HG02571 (cell line): ENCODE measurements at regions not wholly inside any gene's neighbourhood (a gene's known extent, or its start where the extent isn't known, plus 50 kb on each side); places are given as distances from the start of the nearest gene placed in this dataset.
A peak's percentile ranks its signal among the peaks of the same experiment; 100 is the strongest.

Experiments used
- ATAC-seq: cut with Tn5 transposase; IDR thresholded peaks from one replicate; pipeline ENCODE4 v1.9.1; 2021; ENCODE audit warnings: mild to moderate bottlenecking, moderate library complexity; ENCODE audit not compliant: unreplicated experiment

DNA sequence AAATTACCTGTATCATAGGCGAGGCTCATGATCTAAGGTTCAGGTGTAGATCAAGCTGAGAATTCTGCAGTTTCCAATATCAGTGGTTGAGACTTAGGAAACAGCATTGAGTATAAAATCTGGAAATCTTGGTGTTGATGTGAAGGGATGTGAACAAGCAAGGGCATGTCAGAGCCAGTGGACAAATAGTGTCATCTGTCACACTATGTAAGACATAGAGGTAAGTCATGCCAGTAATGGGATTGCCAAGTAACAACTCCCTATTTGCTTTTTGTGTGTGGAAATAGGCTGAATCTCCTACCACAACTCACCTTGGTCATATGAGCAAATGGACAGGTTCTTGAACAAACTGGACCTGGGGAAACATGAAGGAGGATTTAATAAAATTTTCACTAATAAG, 334.5 kb upstream of the EMCN start:
- ATAC-seq: no peak

DNA sequence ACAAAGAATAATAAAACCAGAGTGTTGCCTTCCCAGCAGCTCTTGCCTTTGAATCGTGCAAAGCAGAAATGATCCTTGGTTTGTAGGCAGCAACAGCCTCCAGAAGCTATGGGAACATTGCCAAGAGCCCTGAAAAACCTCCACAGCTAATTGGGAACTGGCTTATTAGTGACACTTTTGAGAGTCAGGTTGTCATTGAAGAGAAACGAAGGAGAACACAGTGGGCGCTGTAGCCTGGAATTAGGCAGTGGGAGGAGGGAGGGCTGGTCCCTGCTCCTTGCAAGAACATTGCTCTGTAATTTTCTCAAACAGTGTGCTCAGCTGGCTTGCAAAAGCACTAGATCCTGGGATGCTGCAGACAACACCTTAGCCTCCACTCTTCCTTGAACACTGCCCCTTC, 331.5 kb upstream of the EMCN start:
- ATAC-seq: no peak

DNA sequence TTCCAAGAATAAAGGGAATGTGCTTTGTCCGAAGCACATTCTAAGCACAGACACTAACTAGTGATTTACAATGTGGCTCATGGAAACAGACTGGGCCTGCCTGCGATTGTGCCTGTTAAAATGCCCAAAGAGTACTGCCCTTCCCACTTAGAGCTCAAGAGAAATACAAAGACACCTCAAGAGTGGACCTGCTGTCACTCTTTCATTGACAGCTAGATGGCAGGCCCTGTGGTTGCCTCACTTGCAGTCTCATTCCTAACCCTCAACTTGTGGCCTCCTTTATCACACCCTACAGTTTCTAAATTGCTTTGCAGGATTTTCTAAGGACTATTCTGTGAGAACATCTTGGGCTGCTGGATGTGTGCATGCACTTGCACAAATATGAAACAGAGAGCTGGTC, 331.0 kb upstream of the EMCN start:
- ATAC-seq: peak; percentile 59

DNA sequence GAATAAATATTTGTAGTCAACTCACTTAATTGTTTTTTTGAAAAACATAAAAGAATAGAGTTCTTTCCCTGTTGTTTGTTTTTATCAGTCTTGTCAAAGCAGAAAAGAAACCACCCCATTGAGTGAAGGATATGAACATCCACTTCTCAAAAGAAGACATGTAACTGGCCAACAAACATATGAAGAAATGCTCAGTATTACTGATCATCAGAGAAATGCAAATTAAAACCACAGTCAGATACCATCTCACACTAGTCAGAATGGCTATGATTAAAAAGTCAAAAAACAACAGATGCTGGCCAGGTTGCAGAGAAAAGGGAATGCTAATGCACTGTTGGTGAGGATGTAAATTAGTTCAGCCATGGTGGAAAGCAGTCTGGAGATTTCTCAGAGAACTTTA, 326.1 kb upstream of the EMCN start:
- ATAC-seq: peak; percentile 72

DNA sequence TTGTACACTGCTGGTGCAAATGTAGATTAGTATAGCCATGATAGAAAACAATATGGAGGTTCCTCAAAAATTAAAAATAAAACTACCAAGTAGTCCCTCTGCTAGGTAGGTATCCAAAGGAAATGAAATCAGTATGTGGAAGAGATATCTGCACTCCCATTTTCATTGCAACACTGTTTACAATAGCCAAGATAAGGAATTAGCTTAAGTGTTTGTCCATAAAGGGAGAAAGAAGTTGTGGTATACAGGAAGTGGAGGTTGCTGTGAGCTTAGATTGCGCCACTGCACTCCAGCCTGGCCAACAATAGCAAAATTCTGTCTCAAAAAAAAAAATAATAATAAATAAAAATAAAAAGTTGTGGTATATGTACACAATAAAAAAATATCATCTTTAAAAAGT, 325.0 kb upstream of the EMCN start:
- no peak for ATAC-seq

DNA sequence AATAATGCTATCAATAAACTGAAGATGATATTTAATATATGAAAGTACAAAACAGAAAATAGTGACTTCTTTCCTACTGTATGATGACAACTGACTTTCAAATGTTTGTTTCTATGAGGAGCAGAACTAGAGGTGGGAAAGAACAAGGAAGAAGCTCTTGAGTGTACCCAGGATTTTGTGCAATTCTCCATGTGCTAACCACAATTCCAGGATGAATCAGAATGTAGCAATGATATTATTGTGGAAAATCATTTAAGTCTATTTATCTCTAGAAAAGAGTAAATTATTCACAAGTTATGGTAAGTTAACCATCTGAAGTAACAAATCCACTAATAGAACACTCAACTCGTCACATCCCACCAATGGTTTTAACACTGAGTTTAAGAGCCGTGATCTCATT, 324.1 kb upstream of the EMCN start:
- ATAC-seq: no peak

DNA sequence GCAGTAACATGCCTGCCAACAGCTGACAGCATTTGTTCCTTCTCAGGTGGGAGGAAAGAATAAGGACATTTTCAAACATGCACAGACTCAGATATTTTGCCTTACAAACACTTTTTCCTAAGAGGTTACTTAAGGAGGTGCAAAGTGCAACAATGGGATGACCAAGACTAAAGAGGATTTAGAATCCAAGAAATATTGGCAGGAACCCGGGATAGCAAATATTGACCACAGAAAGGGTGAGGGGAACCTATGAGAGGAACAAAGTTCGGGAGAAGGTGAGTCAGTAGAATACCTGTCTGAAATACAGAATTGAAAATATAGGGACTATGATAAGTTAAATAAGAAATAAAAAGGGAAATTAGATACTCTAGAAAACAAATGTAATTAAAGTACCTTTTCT, 321.9 kb upstream of the EMCN start:
- no peak for ATAC-seq

DNA sequence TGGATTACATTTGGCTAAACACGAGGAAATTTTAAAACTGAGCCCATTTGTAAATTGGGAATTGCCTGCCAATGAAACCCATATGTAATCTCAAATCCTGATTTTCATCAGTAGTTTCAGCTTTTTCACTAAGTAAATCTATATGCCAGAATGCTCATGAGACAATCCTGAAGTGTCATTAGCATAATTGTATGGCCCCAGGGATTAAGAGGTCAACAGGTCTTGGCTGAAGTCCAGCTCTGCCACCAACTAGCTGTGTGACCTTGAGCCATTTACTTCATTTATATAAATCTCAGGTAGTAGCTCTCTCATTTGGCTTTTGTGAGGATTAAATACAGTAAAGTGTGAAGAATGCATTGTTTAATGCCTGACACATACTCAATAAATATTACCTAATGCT, 320.5 kb upstream of the EMCN start:
- no peak for ATAC-seq

DNA sequence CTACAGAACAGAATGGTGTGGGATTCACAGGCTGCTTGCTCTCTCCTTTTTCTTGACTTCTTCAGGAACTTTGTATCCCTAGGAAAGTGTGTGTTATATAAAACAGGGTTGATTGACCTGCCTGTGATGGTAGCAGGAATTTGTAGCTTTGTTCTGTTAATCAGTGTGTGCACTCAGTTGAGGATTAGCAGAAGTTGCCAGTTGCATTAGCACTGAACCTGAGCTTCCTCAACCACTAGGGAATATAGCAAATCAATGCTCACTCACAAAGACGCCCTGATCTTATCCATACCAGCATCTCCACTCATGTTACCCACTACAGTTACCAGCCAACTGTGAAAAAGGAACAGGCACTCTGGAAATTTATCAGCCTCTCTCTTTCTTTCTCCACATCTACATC, 319.1 kb upstream of the EMCN start:
- ATAC-seq: no peak

DNA sequence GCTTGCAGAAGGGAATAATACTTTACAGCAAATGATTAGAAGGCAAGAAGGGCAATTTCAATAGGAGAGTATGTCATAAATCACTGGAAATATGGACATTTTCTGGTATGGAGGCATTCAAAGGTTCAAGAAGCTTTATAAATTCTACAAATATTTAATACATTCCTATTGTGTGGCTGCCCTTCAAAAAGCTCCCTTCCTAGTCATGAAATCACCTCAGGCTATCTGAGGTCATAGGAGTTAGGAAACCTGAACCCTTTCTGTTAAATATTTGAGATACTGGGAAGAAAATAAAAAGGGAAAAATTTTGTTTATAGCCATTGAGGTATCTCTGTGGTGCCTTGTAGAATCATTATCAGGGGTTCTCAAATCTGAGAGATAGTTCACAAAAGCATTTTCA, 316.8 kb upstream of the EMCN start:
- ATAC-seq: no peak

DNA sequence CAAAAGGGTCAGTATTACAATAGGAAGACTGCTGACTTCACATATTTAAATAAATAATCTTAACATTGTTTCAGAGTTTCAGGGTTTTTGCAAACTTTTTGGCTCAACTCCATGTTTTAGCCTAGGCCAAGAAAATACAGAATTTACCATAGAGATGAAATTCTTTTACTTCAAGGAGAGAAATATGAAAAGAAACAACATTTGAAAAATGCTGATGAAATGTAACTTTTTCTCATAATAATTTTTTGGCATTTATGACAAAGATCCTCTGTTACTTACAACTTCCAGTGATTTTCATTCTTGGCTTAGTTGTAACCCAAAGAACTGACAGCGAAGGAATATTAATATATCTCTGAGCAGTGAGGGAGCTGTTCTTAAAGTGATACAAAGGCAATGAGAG, 316.1 kb upstream of the EMCN start:
- ATAC-seq: no peak

DNA sequence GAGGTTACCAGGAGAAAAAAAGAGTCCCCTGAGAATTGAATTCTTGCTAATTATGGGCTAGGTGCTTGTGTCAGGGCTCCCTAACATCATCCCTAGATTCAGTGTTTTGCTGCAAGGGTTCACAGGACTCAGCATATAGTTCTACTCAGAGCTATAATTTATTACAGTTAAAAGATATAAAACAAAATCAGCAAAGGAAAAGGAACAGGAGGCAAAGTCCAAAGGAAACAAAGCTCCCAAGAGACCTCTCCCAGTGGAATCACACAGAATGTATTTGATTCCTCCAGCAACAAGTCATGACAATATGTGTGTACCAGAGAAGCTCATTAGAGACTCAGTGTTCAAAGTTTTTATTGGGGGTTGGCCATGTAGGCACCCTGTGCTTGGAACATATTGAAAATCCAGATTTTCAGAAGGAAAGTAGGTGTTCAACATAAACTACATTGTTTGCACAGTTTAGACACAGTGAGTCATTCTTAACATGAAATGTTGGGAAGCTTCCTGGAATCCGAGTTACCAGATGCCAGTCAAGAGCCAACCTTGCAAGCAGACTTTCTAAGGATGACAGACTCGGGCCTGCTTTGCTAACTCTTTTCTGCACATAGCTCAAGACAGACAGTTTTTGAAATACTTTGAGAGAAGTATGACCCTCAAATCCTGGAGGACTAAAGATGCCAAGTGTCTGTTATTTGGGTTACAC, 311.3 kb upstream of the EMCN start:
- ATAC-seq: no peak

DNA sequence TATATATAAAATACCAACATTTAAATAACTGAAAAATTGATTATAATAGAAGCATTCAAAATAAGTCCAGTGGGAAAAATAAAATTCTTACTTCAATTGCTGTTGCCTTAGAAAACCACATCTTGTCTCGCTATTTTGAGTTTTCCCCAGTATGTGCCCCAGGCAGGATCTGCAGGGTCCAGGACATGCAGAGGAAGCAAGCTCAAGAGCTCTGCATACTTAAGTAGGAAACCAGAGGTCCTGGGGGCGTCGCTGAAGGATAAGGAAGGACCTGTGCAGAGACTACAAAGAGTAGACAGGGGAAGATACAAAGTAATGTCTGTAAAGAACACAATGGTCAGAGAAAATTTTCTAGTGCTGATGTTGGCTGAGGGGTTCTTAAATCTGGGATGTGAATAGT, 310.5 kb upstream of the EMCN start:
- no peak for ATAC-seq

DNA sequence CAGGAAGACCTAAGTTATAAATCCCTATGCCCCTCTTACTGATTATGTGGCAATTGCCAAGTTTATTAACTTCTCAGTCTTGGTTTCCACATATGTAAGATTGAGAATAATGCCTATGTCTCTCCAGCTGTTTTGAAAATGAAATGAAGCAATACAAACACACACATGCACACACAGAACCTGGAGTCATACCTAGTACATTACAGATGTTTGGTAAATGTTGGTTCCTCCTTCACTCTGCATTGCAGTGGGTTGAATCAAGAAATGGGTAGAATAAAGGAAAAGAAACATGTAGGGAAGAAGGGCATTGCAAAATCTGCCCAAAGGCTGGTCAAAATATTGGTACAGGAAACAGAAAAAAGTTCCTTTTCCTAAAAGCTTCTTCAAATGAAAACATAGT, 309.9 kb upstream of the EMCN start:
- ATAC-seq: no peak

DNA sequence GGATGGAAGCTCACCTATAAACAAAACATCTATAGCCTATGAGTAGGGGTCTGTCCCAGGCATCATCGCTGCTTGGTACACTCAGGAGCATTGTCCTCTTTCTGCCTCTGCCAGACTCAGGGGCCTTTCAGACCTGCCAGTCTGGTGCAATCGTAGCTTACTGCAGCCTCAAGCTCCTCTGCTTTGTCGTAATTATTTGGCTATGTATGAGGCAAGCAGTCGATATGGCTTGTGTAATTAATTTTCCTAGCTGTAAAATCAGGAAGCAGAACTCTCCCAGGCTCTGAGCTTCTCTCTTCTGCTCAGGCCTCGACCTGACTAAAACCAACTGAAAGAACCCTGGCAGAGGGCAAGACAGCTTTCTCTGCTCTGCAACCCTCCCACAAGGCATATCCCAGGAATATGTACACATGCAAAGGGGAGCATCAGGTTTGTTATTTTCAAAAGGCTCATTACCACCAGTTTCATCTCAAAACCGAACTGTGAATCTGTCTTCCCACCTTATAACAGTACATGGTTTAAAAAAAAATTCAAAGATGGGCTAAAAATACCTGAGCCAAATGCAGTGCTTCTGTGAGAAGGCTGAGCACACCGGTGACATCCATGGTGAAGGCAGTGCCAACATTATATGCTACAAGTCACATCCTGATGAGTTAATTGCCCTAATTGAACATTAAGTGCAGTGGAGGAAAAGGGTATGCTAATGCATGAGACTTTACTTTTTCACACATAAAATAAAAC, 309.2 kb upstream of the EMCN start:
- no peak for ATAC-seq

DNA sequence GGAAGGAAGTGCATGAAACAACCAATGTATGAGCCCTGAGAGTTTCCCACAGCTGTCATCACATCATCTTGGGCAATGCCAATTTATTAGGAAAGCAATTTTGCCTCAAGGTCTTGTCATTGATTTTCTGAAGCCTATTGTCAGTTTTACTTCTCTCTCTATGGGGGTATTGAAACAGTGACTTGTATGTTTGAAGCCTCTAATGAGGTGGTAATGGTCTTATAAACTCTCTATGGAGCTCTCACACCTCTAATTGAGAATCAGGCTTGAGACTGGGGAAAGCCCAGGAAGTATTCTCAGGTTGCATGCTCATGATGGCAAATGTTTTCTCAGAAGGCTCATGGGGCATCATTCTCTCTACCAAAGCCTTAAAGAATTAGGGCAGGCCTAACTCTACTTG, 308.2 kb upstream of the EMCN start:
- no peak for ATAC-seq

DNA sequence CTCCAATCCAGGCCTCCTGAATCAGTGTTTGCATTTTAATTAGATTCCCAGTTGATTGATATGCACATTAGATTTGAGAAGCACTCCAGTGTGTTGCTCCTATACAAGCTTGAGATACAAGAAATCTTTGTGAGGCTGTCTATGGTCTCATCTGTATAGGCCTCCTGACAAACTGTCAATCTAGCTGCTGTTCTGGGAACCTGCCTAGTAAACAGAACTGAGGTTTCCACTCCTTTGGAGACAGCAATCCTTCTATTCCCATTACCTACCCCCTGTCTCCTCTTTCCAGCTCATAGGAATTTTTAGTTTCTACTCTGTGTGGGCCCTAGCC, 306.1 kb upstream of the EMCN start:
- no peak for ATAC-seq

DNA sequence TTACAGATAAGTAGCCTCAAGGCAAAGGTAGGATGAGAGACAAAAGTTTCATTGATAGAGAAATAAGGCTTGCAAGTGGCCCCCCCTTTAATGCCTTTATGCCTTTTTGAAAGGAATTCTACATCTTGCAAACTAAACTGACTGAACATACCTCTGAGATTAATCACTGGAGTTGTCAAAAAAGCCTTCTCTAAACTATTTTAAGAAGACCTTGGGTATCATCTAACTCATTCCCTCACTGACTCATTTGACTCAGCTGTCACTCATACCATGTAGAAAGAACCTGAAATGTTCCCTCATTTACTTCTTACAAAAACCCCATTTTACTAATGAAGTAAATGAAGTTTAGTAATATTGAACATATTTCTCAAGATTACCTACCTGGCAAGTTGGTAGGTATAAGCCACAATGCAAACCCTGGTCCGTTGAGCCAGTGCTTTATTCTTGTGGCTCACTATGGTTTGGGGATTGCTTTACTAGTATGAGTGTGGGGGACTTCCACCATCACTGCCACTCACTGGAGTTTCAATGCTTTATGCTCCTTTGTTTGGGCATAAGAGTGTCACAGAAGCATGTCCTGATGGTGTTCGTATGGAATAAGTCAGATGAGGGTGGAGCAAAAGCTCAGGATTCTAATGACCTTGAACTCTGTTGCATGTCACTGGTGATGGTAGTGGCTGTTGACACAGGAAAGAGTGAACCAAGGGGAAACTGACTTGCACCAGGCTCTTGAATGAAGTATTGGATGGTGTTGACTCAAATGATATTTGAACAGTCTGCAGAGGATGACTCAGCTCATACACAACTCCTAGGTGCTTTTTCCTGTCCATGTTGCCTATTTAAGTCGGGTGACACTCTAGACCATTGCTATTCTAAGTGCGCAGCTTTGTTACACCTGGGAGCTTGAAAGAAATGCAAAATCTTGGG, 305.5 kb upstream of the EMCN start:
- ATAC-seq: peak; percentile 80

DNA sequence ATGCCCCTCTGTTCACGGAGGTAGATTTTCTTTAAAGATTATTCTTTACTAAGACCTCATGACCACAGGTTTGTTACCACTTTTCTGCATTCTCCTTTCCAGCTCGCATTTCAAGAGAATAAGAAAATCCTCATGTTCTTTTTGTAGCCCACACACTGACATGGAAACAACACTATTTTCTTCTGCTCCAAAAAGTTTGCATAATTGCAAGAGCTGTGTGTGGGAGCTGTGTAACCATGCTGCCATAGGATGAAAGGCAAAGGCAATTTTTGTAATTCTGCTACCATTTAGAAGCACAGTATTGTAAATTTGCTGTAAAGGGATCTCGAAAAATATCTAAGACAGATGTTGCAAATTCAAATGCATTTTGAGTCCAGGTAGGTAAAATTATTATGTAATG, 302.4 kb upstream of the EMCN start:
- no peak for ATAC-seq

DNA sequence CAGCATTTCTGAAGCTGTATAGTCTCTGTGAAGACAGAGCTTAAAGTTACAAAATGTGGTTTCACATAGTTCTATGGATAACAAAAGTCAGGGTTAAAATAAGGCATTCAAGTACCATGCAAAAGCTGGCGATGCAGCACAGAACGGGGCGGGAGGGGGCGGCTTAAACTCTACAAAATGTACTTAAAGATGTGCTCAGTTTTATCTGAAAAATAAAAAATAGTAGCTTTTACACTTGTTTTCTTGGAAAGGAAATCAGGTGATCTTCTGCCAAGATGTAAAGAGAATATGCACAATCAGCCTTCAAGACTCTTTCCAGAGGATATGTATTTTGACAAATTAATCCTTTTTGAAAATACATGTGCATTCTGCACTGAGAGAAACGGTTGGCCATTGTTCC, 301.7 kb upstream of the EMCN start:
- ATAC-seq: no peak

DNA sequence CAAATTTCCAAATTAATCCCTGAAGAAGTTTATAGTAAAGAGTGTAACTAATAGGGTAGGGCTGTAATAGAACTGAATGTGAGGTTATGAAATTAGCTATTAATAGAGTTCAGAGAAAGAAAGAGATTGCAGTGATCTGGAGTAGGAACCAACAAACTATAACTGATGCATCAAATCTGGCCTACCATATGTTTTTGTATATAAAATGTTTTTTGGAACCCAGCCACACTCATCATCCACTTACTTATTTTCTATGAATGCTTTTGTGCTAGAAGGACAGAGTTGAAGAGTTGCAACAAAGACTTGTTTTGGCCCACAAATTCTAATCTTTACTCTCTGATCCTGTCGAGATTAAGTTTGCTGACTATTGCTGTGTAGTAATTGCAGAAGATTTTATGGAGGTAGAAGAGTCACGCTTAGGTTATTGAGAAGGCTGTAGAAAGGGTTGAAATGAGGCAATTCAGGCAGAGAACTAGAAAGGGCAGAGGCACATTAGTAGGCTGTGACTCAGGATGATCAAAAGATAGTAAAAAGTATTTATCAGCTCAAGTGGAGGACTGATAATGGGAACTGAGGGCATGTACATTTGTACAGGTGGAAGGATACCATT, 298.7 kb upstream of the EMCN start:
- ATAC-seq: no peak

DNA sequence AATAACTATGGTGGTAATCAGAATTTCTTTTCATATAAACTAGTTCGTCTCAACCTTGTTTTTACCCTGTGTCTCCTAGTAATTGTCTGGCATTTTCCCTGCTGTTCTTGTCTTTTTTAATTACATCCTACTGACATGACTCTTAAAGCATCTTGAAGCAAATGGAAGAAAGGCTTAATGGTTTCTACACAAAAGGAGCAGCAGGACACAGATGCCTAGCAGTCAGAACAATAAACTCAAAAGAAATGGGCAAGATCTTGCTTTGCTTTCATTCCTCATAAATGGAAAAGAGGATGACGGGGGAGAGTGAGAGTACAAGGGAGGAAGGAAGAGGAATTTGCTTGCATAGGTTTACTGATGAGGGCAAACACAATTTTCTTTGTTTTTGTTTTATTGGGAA, 293.2 kb upstream of the EMCN start:
- ATAC-seq: no peak
